Stimulated activated naive CD8-positive, alpha-beta T cell treated with anti-CD3 and anti-CD28 coated beads, Interleukin-15, amount 100 ng/mL, for 72 hours (primary cell): ENCODE measurements at regions not wholly inside any gene's neighbourhood (a gene's known extent, or its start where the extent isn't known, plus 50 kb on each side); places are given as distances from the start of the nearest gene placed in this dataset.

Source experiments
- ATAC-seq: fragments of 150-1000 bp; cut with Tn5 transposase; 2 replicates; pipeline ENCODE4 v1.10.0; 2021; ENCODE audit warnings: mild to moderate bottlenecking, moderate library complexity
- DNase-seq, 2 donors: peaks; one replicate each; pipeline ENCODE4 v3.0.0; 2021 to 2022
- H3K27ac Mint-ChIP-seq, 2 donors: one replicate each; pipeline ENCODE4 v1.8.0; 2022; ENCODE audit warnings: mild to moderate bottlenecking in 2 of 2, mixed read lengths in 2 of 2, moderate library complexity in 2 of 2
- H3K27me3 Mint-ChIP-seq: one replicate; pipeline ENCODE4 v1.8.0; 2022; ENCODE audit warnings: mixed read lengths
- H3K4me1 Mint-ChIP-seq: one replicate; pipeline ENCODE4 v1.8.0; 2022; ENCODE audit warnings: mild to moderate bottlenecking, mixed read lengths
- H3K4me3 Mint-ChIP-seq, 2 donors: one replicate each; pipeline ENCODE4 v1.8.0; 2022; ENCODE audit warnings: mild to moderate bottlenecking in 2 of 2, mixed read lengths in 2 of 2, moderate library complexity in 1 of 2
- H3K9me3 Mint-ChIP-seq, 2 donors: one replicate each; pipeline ENCODE4 v1.8.0; 2022; ENCODE audit warnings: mixed read lengths in 2 of 2

DNA sequence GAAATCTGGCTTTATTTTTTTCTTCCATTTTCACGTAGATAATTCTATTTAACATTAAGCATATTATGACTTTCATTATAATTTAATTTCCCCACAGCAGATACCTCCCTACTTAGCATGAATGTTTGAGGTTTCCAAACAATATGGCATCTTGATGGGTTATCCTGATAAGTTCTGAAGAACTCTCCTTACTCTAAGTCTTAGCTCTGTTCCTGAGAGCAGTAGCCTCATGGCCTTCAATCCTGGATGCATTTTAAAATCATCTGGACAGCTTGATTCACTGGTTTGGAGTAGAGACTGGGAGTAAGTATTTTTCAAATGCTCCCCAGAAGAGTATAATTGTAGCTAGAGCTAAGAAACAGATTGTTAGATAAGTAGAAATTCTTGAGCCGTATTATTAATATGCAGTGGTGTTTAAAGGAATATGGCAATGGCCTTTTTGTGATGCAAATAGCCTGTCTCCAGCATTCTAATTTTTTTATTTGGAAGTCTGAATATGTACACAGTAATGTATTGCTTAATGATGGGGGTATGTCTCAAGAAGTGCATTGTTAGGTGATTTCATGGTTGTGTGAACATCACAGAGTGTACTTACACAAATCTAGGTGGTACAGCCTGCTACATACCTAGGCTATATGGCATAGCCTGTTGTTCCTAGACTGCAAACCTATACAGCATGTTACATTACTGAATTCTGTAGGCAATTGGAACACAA, 110.5 kb upstream of the EEF1E1 start:
- Mint-ChIP-seq H3K4me3 (no peak overlapping the region), H3K4me1 (no peaks in the 10 kb centered on the region), H3K27me3 (peaks cover 19% of the 10 kb centered on the region), H3K9me3 (no peaks in the 10 kb centered on the region), H3K27ac (no peak overlapping the region)
- no peak for ATAC-seq
- DNase-seq: no peak

DNA sequence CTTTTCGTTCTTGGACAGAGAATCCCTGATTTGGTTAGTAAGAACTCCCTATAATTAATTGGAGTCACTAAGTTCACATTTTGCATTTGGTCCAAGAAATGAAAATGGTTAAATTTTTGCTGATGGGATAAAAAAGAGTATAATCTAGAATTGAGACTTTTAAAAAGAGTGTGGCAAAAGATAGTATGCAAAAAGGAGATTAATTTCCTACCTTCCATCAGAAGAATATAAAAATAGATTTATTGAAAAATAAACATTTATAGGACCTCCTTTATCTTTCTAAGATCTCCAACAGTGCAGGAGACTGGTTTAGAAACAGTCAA, 105.5 kb upstream of the EEF1E1 start:
- H3K27me3 Mint-ChIP-seq: peaks cover 24% of the 10 kb centered on the region
- ATAC-seq (no peak), DNase-seq (no peak)
- no peak overlapping the region for H3K4me3 Mint-ChIP-seq
- H3K9me3 Mint-ChIP-seq: no peaks in the 10 kb centered on the region
- no peak overlapping the region for H3K27ac Mint-ChIP-seq
- no peaks in the 10 kb centered on the region for H3K4me1 Mint-ChIP-seq

DNA sequence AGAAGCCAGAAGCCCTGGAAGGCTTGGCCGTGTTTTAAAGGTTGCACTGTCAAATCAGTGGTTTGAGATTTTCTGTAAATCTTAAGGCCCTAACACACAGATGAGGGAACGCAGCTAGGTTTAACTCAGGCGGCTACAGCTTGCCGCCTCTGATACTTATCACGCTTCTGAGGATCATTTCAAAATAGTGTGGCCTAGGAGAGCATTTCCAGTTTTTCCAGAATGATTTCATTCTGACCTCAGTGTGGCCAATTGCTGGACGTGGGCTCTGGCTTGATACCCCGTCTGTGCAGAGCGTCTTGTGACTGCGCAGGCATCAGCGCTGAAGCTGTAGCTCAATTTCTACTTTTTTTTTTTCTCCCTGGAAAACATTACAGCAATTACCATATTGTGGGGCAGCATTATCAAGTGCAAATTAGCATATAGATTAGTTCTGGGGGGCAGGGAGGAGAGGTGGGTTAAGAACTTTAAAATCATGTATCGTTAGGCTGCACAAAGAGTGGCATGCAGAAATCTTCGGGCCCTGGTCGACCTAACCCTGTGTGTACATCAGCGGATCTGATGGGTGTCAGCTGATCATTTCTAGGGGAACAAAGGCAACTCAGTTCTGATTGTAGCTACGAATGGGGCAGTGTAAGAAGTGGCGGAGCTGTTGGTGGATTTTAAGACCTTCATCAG, 105.0 kb upstream of the EEF1E1 start:
- Mint-ChIP-seq H3K27me3 (peaks cover 24% of the 10 kb centered on the region), H3K4me1 (no peaks in the 10 kb centered on the region), H3K4me3 (no peak overlapping the region), H3K27ac (no peak overlapping the region), H3K9me3 (no peaks in the 10 kb centered on the region)
- DNase-seq: no peak
- ATAC-seq: no peak

DNA sequence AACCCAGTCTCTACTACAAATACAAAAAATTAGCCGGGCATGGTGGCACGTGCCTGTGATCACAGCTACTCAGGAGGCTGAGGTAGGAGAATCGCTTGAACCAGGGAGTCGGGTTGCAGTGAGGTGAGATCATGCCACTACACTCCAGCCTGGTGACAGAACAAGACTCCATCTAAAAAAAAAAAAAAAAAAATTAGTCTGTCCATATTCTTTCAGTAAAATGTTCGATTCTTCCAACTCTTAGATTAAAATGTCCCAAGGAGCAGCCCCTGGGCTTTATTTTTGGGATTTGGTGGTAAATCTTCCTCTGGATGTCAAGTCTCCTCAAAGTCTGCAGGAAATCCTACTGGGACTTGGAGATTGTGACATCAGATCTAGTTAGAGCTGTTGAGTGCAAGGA, 101.0 kb upstream of the EEF1E1 start:
- H3K4me1 Mint-ChIP-seq: no peaks in the 10 kb centered on the region
- H3K9me3 Mint-ChIP-seq: no peaks in the 10 kb centered on the region

DNA sequence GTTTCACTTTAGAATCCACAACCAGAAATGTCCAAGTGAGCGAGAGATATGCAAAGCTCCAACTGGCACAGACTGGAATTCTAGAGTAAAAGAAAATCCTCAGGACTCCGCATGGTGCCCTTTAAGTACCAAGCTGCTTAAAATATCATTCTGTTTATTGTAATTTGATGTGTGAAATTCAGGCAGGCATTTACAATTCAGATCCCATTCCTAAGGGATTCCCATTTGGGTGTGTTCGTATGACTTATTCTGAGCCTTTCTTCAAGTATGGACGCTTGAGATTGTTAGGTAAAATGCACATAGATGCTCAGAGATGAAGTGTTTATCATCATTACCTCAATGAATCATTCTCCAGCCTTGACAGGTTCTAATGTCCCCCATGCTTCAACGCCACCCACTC, 99.3 kb upstream of the EEF1E1 start:
- H3K4me3 Mint-ChIP-seq: no peak overlapping the region
- no peak for ATAC-seq
- H3K9me3 Mint-ChIP-seq: no peaks in the 10 kb centered on the region

More for the DNA sequence above, 101.0 kb upstream of the EEF1E1 start:
- H3K27ac Mint-ChIP-seq: no peak overlapping the region
- peaks cover 34% of the 10 kb centered on the region for H3K27me3 Mint-ChIP-seq
- H3K4me3 Mint-ChIP-seq: no peak overlapping the region
- ATAC-seq: no peak
- DNase-seq: no peak

DNA sequence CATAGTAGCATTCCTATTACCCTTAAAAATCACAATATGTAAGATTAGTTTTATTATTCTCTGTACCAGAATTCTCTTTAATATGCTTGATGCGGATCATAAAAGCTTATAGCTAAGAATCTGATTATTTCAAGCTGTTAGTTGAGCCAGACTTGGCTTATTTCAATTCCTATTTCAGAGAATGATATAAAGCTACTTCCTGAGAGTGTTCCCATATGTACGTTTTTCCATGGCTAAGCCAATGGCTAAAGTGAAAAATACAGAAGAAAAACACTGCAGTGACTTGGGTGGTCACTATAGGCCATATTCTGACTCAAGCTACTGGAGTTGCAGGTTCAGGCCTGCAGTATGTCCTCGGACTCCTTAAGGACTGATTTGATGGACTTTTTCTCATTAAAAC, 97.9 kb upstream of the EEF1E1 start:
- no peak overlapping the region for H3K4me3 Mint-ChIP-seq
- no peak overlapping the region for H3K27ac Mint-ChIP-seq
- ATAC-seq (no peak), DNase-seq (no peak)
- H3K4me1 Mint-ChIP-seq: no peaks in the 10 kb centered on the region
- peaks cover 37% of the 10 kb centered on the region for H3K27me3 Mint-ChIP-seq
- H3K9me3 Mint-ChIP-seq: no peaks in the 10 kb centered on the region

More for the DNA sequence above, 99.3 kb upstream of the EEF1E1 start:
- no peak for DNase-seq
- H3K27ac Mint-ChIP-seq: no peak overlapping the region
- H3K4me1 Mint-ChIP-seq: no peaks in the 10 kb centered on the region
- H3K27me3 Mint-ChIP-seq: peaks cover 39% of the 10 kb centered on the region

DNA sequence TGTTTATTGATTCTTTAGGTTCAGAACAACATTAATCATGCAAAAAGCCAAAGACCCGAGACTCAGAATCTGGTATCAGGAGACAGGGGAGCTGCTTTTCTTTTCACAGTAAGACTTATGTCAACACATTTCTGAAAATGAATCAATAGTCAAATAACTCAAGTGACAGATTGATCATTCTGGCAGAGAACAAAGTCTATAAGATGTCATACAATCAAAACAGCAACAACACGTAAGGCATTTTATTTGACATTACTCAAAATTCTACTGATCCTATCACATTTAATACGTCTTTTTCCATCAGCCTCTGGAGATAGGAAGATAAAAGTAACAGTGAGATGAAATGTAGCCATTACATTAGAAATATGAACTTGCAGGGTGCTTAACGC, 93.4 kb upstream of the EEF1E1 start:
- Mint-ChIP-seq H3K9me3 (no peaks in the 10 kb centered on the region), H3K27ac (no peak overlapping the region), H3K4me1 (no peaks in the 10 kb centered on the region), H3K27me3 (peaks cover 29% of the 10 kb centered on the region), H3K4me3 (no peak overlapping the region)
- DNase-seq (no peak), ATAC-seq (no peak)

DNA sequence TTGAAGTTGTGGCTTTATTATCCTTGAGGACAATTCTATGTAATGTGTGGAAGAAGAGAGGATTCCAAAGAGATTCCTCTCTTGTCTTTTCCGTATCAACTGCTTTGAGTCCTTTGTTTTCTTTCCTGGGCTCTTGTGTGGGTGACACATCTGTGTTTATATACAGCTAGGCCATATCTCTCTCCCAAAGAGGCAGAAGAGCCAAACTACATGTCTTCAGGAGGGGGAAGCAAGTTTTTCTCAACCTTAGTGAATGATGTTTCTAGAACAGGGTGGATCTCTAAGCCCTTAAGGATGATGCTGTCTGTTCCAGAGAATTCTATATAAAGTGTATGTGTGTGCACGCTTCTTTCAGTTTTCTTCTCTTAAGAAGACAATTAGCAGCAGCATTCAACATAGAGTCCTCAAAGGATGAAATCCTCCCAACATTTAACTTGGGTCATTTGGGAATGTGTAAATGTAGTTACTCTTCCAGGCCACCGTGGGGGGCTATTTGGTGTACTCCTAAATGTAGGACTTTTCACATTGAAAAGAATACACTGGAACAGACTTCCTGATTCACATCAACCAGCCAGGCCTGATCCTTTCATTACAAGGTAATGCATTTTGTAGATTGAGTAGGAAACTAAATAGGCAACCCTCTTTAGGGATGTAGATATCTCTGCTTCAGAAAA, 92.8 kb upstream of the EEF1E1 start:
- H3K27me3 Mint-ChIP-seq: peaks cover 24% of the 10 kb centered on the region
- no peaks in the 10 kb centered on the region for H3K9me3 Mint-ChIP-seq

DNA sequence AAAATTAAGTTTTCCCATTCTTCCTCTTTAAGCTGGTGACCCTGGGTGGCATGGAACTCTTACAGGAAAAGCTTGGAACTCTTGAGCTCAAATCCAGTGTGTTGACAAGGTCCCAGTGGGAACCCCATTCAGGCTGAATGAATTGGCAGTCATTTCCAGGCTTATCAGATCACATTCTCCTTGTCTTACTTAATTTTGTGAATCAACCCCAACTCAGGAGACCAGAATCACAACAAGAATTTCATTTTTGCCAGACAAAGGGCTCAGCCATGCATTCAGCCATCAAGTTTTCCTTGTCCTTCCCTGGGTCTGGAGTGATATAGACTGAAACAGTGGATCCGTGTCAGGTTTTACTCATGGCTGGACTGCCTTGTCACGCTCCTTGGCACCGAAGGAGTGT, 92.1 kb upstream of the EEF1E1 start:
- ATAC-seq (no peak), DNase-seq (no peak)
- Mint-ChIP-seq H3K27ac (no peak overlapping the region), H3K9me3 (no peaks in the 10 kb centered on the region), H3K27me3 (peaks cover 24% of the 10 kb centered on the region), H3K4me3 (no peak overlapping the region), H3K4me1 (no peaks in the 10 kb centered on the region)

More for the DNA sequence above, 92.8 kb upstream of the EEF1E1 start:
- H3K27ac Mint-ChIP-seq: no peak overlapping the region
- H3K4me1 Mint-ChIP-seq: no peaks in the 10 kb centered on the region
- DNase-seq: no peak
- H3K4me3 Mint-ChIP-seq: no peak overlapping the region
- no peak for ATAC-seq

DNA sequence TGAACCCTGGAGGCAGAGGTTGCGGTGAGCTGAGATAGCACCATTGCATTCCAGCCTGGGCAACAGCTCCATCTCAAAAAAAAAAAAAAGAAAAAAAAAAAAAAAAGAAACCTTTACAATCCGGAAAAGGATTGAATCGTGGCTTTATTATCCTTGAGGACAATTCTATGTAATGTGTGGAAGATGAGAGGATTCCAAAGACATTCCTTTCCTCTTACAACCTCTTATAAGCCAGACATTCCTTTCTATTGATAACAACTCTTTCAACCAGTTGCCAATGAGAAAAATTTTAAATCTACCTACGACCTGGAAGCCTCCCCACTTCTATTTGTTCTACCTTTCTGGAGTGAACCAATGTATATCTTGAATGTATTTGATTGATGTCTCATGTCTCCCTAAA, 91.2 kb upstream of the EEF1E1 start:
- no peaks in the 10 kb centered on the region for H3K4me1 Mint-ChIP-seq
- no peaks in the 10 kb centered on the region for H3K9me3 Mint-ChIP-seq
- no peak overlapping the region for H3K4me3 Mint-ChIP-seq
- DNase-seq (no peak), ATAC-seq (no peak)
- H3K27me3 Mint-ChIP-seq: peaks cover 18% of the 10 kb centered on the region
- H3K27ac Mint-ChIP-seq: no peak overlapping the region

DNA sequence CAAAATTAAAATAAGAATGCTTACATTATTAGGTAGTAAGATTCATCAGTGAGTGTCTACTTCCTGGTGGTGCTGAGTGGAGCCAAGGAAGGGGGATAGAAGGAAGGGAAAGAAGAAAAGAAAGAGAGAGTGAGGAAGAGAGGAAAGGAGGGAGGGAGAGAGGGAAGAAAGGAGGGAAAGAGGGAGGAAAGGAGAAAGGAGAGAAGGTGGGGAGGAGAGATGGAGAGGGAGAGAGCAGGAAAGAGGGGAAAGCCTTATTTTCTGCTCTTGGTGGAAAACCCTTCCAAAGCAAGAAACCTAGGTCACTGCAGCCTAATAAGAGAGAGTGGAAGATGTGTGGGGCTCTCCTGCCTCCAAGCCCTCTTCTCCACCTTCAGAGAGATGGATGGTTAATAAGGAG, 90.2 kb upstream of the EEF1E1 start:
- no peaks in the 10 kb centered on the region for H3K4me1 Mint-ChIP-seq
- no peak overlapping the region for H3K4me3 Mint-ChIP-seq
- no peak overlapping the region for H3K27ac Mint-ChIP-seq
- peaks cover 17% of the 10 kb centered on the region for H3K27me3 Mint-ChIP-seq
- no peaks in the 10 kb centered on the region for H3K9me3 Mint-ChIP-seq
- DNase-seq (no peak), ATAC-seq (no peak)

DNA sequence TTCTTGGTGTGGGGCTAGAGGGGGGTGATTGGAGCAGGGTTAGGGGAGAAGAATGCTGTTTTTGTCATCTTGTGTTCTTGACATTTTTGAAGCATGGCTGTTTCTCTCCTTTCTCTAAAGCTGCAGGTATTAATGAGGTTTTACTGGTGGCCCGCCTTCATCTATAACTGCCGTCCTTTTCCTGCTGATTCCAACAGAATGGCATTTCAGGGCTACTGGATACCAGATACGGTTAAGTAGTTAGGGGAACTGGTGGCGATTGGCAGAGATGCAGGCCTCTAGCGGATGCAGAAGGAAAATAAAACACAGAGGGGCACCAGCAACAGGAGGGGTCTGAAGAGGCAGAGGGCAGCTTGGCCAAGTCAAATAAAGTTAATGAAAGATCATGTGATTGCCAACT, 89.7 kb upstream of the EEF1E1 start:
- Mint-ChIP-seq H3K27me3 (peaks cover 17% of the 10 kb centered on the region), H3K4me3 (no peak overlapping the region), H3K4me1 (no peaks in the 10 kb centered on the region), H3K27ac (no peak overlapping the region), H3K9me3 (no peaks in the 10 kb centered on the region)
- no peak for ATAC-seq
- DNase-seq: no peak

DNA sequence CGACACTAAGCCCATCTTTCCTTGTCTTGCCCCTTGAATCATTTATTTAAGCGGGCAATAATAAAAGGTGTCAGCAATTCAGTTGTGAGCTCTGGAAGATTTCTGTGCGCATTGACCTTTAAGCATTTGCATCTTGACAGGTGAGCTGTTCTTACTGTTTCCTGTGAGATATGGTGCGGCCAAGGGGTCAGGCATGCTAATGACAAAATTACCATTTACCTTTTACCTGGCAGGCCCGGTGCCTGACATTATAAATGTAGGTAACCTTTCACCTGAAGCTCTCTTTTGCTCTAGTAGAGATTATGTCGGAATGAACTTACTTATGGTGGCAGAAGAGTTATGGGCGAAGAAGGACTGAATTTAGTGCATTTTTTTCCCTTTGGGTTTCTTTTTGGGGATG, 89.3 kb upstream of the EEF1E1 start:
- DNase-seq: no peak
- H3K4me3 Mint-ChIP-seq: no peak overlapping the region
- H3K9me3 Mint-ChIP-seq: no peaks in the 10 kb centered on the region
- ATAC-seq: no peak
- H3K27me3 Mint-ChIP-seq: peaks cover 17% of the 10 kb centered on the region
- H3K4me1 Mint-ChIP-seq: no peaks in the 10 kb centered on the region
- no peak overlapping the region for H3K27ac Mint-ChIP-seq

DNA sequence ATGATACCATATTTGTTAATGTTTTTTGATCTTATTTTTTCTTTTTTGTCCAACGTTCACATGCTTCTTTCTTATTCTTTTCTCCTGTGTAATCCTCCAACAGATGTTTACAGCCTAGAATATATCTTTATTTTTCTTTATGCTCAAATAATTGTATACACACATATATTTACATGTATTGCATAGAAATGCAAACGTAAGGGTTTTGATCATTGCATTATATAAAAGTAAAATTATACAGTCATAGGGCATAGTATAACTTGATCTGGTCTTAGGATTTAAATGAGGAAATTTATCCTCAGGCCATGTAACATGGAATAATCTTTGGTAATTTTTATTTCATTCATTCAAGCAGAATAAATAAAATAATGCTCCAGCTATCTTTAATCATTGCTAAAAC, 84.9 kb upstream of the EEF1E1 start:
- Mint-ChIP-seq H3K4me3 (no peak overlapping the region), H3K27me3 (peaks cover 32% of the 10 kb centered on the region), H3K4me1 (no peaks in the 10 kb centered on the region), H3K9me3 (no peaks in the 10 kb centered on the region), H3K27ac (no peak overlapping the region)
- DNase-seq (no peak), ATAC-seq (no peak)

DNA sequence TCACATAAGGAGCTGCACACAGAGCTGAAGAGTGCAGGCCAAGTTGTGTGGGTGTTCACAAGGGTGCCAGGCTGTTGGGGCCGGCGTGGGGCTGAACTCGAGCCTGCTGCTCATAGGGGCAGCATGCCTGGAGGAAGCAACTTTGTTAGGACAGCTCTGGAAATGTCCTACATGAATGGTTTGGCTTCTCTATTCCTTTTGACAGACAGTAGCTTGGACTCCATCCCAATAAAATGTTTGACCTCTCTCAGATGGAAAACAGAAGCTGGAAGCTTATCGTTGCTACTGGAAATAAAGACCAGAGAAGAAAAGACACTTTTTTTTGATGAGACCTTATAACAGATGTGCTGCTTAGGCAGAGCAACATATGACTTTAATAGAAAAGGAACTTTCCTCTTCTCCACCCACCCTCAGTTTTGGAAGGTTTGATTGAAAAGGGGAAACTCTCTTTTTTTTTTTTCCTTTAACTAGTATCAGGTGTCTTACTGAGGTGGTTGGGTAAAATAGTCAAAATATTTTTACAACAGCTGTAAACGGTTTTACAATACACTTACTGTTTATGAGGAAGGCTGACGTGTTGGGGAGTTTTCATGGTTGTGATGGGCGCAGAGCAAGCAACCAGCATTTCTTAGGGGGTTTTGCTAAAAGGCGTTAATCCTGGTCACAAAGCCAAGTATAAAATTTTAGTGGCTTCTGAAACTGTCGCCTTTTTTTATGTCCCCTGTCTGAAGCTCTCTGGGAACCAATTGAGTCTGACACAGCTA, 80.7 kb upstream of the EEF1E1 start:
- Mint-ChIP-seq H3K4me1 (no peaks in the 10 kb centered on the region), H3K27me3 (peaks cover 29% of the 10 kb centered on the region), H3K4me3 (no peak overlapping the region), H3K27ac (no peak overlapping the region), H3K9me3 (no peaks in the 10 kb centered on the region)
- DNase-seq: no peak
- no peak for ATAC-seq
